ENCODE measurements at regions not wholly inside any gene's neighbourhood (a gene's known extent, or its start where the extent isn't known, plus 50 kb on each side); places are given as distances from the start of the nearest gene placed in this dataset.

- no peaks in the 10 kb centered on the region for H3K4me1 ChIP-seq (ENCODE audit: insufficient read depth)
- H3K4me3 ChIP-seq, result no peak overlapping the region
- no peak overlapping the region for H2AFZ ChIP-seq
- H3K27me3 ChIP-seq (replicated peaks; ENCODE audit: insufficient read depth), result no peaks in the 10 kb centered on the region
- no peak overlapping the region for H3K9ac ChIP-seq
- H3K9me2 ChIP-seq (ENCODE audit: insufficient read depth), result no peaks in the 10 kb centered on the region
- WGBS, 2 experiments (ENCODE audit: low coverage in 1 of 2, low lambda C conversion rate in 2 of 2, missing lambda C conversion rate in 2 of 2), result 8 to 14% methylated on average over 4 of the region's 4 CpGs
- DNase-seq, result no peak
- H4K20me1 ChIP-seq (ENCODE audit: insufficient read depth), result no peaks in the 10 kb centered on the region
- TF ChIP-seq EZH2phosphoT487 (IDR thresholded peaks at IDR 0.05; ENCODE audit: insufficient read depth, low read depth), result no peak
- TF ChIP-seq EZH2 (IDR thresholded peaks at IDR 0.05; ENCODE audit: insufficient read depth, poor library complexity, severe bottlenecking), result no peak
- no peaks in the 10 kb centered on the region for H3F3A ChIP-seq (ENCODE audit: insufficient read depth)
- in situ Hi-C loops (cut with MboI), result no loop called here
- H3K4me2 ChIP-seq (ENCODE audit: unreplicated experiment), result no peak overlapping the region
- no peaks in the 10 kb centered on the region for H3K36me3 ChIP-seq (ENCODE audit: low read depth)
- no peak overlapping the region for H3K27ac ChIP-seq
- H3K9me3 ChIP-seq (ENCODE audit: low read depth), result no peaks in the 10 kb centered on the region
- no peaks in the 10 kb centered on the region for H3K79me2 ChIP-seq (ENCODE audit: insufficient read depth)
These were observed 160.9 kb upstream of the PROX1 start for GRCh38 chr1:213826891-213827290.

- no peak overlapping the region for H3K4me2 ChIP-seq (ENCODE audit: unreplicated experiment)
- WGBS, 2 experiments (ENCODE audit: low coverage in 1 of 2, low lambda C conversion rate in 2 of 2, missing lambda C conversion rate in 2 of 2), result 15 to 20% methylated on average over 4 of the region's 4 CpGs
- H3K9me2 ChIP-seq (ENCODE audit: insufficient read depth), result no peaks in the 10 kb centered on the region
- no peak overlapping the region for H3K27ac ChIP-seq
- H3K79me2 ChIP-seq (ENCODE audit: insufficient read depth), result no peaks in the 10 kb centered on the region
- no peak for DNase-seq
- no peaks in the 10 kb centered on the region for H3K4me1 ChIP-seq (ENCODE audit: insufficient read depth)
- H3K36me3 ChIP-seq (ENCODE audit: low read depth), result no peaks in the 10 kb centered on the region
- H3K27me3 ChIP-seq (replicated peaks; ENCODE audit: insufficient read depth), result no peaks in the 10 kb centered on the region
- TF ChIP-seq EZH2 (IDR thresholded peaks at IDR 0.05; ENCODE audit: insufficient read depth, poor library complexity, severe bottlenecking), result no peak
- TF ChIP-seq EZH2phosphoT487 (IDR thresholded peaks at IDR 0.05; ENCODE audit: insufficient read depth, low read depth), result no peak
- no peak overlapping the region for H2AFZ ChIP-seq
- H3K9ac ChIP-seq, result no peak overlapping the region
- no peaks in the 10 kb centered on the region for H4K20me1 ChIP-seq (ENCODE audit: insufficient read depth)
- no peaks in the 10 kb centered on the region for H3K9me3 ChIP-seq (ENCODE audit: low read depth)
- H3K4me3 ChIP-seq, result no peak overlapping the region
- in situ Hi-C loops (cut with MboI), result no loop called here
- no peaks in the 10 kb centered on the region for H3F3A ChIP-seq (ENCODE audit: insufficient read depth)
These were observed 158.9 kb upstream of the PROX1 start for GRCh38 chr1:213828867-213829266.

DNA sequence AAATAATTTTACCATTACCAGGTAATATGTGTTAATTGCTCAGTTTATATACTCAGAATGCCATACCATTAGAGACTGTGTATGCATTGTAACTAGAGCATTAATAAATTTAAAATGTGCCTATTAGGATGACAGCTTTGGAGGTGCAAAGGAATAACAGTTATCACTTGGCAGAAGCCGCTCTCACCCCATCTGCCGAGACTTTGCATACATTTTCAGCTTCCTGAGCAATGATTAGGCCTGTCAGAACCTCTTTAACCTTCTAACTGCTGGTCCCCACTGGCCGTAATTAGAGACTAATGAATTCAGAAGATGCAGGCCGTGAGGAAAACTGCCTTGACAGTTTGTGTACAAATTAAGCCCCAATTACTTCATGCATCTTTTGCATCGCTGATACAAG is 158.0 kb upstream of the PROX1 start:
- no peak for DNase-seq
- Histone ChIP-seq H3K9ac (no peak overlapping the region), H3K9me2 (ENCODE audit: insufficient read depth) (no peaks in the 10 kb centered on the region), H3K36me3 (ENCODE audit: low read depth) (no peaks in the 10 kb centered on the region), H2AFZ (no peak overlapping the region), H3K9me3 (ENCODE audit: low read depth) (no peaks in the 10 kb centered on the region), H3F3A (ENCODE audit: insufficient read depth) (no peaks in the 10 kb centered on the region), H3K4me2 (ENCODE audit: unreplicated experiment) (no peak overlapping the region), H3K27ac (no peak overlapping the region), H3K4me1 (ENCODE audit: insufficient read depth) (no peaks in the 10 kb centered on the region), H3K79me2 (ENCODE audit: insufficient read depth) (no peaks in the 10 kb centered on the region), H3K4me3 (no peak overlapping the region), H3K27me3 (replicated peaks; ENCODE audit: insufficient read depth) (no peaks in the 10 kb centered on the region), H4K20me1 (ENCODE audit: insufficient read depth) (no peaks in the 10 kb centered on the region)
- in situ Hi-C loops (cut with MboI), result no loop called here
- TF ChIP-seq EZH2phosphoT487 (IDR thresholded peaks at IDR 0.05; ENCODE audit: insufficient read depth, low read depth) (no peak), EZH2 (IDR thresholded peaks at IDR 0.05; ENCODE audit: insufficient read depth, poor library complexity, severe bottlenecking) (no peak)
- WGBS, 2 experiments (ENCODE audit: low coverage in 1 of 2, low lambda C conversion rate in 2 of 2, missing lambda C conversion rate in 2 of 2), result 10 to 12% methylated on average over 5 of the region's 5 CpGs

DNA sequence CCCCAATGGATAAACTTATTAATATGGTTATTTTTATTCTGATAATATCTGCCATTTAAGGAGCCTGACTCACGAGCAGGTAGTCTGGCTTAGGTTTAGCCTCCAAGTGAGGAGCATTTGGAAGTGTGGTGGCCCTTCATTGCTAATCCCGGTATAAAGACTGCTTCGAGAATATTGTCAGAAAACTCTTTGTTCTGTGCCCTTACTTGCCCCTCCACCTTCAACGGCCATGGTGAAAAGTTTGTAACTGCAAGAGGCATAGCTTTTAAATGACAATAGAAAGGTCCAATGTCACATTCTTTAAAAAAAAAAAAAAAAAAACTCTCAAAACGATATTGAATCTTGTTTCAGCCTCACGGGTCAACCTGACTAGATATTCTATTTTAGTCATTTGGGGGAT is 157.4 kb upstream of the PROX1 start:
- in situ Hi-C loops (cut with MboI), result no loop called here
- no peaks in the 10 kb centered on the region for H3K36me3 ChIP-seq (ENCODE audit: low read depth)
- no peaks in the 10 kb centered on the region for H3K9me2 ChIP-seq (ENCODE audit: insufficient read depth)
- no peak overlapping the region for H2AFZ ChIP-seq
- no peak overlapping the region for H3K4me2 ChIP-seq (ENCODE audit: unreplicated experiment)
- H3K4me1 ChIP-seq (ENCODE audit: insufficient read depth), result no peaks in the 10 kb centered on the region
- WGBS, 2 experiments (ENCODE audit: low coverage in 1 of 2, low lambda C conversion rate in 2 of 2, missing lambda C conversion rate in 2 of 2), result 17 to 22% methylated on average over 6 of the region's 6 CpGs
- TF ChIP-seq EZH2phosphoT487 (IDR thresholded peaks at IDR 0.05; ENCODE audit: insufficient read depth, low read depth) (no peak), EZH2 (IDR thresholded peaks at IDR 0.05; ENCODE audit: insufficient read depth, poor library complexity, severe bottlenecking) (no peak)
- H4K20me1 ChIP-seq (ENCODE audit: insufficient read depth), result no peaks in the 10 kb centered on the region
- no peaks in the 10 kb centered on the region for H3K79me2 ChIP-seq (ENCODE audit: insufficient read depth)
- H3K27me3 ChIP-seq (replicated peaks; ENCODE audit: insufficient read depth), result no peaks in the 10 kb centered on the region
- H3K4me3 ChIP-seq, result no peak overlapping the region
- no peak for DNase-seq
- no peak overlapping the region for H3K27ac ChIP-seq
- H3K9ac ChIP-seq, result no peak overlapping the region
- no peaks in the 10 kb centered on the region for H3F3A ChIP-seq (ENCODE audit: insufficient read depth)
- H3K9me3 ChIP-seq (ENCODE audit: low read depth), result no peaks in the 10 kb centered on the region

DNA sequence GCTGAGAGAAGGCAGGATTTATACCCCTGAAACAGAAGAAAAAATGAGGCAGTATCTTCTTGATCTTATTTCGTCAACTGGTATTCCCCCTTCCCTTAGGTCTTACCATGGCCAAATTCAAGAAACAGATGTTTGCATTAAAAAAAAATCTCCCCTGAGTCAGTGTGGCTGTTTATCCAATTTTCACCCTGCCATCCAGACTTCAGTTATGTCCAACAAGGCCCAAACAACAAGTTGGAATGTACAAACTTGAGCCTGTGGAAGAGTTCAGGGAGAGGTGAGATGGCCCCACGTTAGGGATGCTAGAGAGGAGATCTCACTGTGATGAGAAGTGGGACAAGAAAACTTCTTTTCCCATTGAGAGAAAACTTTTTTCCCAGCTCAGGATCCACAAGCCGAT is 147.2 kb upstream of the PROX1 start:
- Histone ChIP-seq H3K9ac (no peak overlapping the region), H3F3A (ENCODE audit: insufficient read depth) (no peaks in the 10 kb centered on the region), H3K9me3 (ENCODE audit: low read depth) (no peaks in the 10 kb centered on the region), H3K4me1 (ENCODE audit: insufficient read depth) (no peaks in the 10 kb centered on the region), H3K27me3 (replicated peaks; ENCODE audit: insufficient read depth) (no peaks in the 10 kb centered on the region), H3K79me2 (ENCODE audit: insufficient read depth) (no peaks in the 10 kb centered on the region), H3K36me3 (ENCODE audit: low read depth) (no peaks in the 10 kb centered on the region), H3K27ac (no peak overlapping the region), H3K4me3 (no peak overlapping the region), H3K9me2 (ENCODE audit: insufficient read depth) (no peaks in the 10 kb centered on the region), H2AFZ (no peak overlapping the region), H3K4me2 (ENCODE audit: unreplicated experiment) (no peak overlapping the region), H4K20me1 (ENCODE audit: insufficient read depth) (no peaks in the 10 kb centered on the region)
- TF ChIP-seq EZH2phosphoT487 (IDR thresholded peaks at IDR 0.05; ENCODE audit: insufficient read depth, low read depth) (no peak), EZH2 (IDR thresholded peaks at IDR 0.05; ENCODE audit: insufficient read depth, poor library complexity, severe bottlenecking) (no peak)
- in situ Hi-C loops (cut with MboI), result no loop called here
- 5 to 7% methylated on average over 3 of the region's 3 CpGs for WGBS, 2 experiments (ENCODE audit: low coverage in 1 of 2, low lambda C conversion rate in 2 of 2, missing lambda C conversion rate in 2 of 2)
- DNase-seq, result no peak

Data from GM23248 (cell line).